MM.1S (cell line): ENCODE measurements at regions not wholly inside any gene's neighbourhood (a gene's known extent, or its start where the extent isn't known, plus 50 kb on each side); places are given as distances from the start of the nearest gene placed in this dataset.

Source experiments
- DNase-seq: peaks from one replicate; pipeline ENCODE4 v3.0.0-alpha.2; 2015
- H2AFZ ChIP-seq: fragments of 300-600 bp; sonication (generic); 2 replicates; pipeline ENCODE4 v1.6.0; 2016; ENCODE audit warnings: antibody characterized with exemption, low read length
- H3F3A ChIP-seq: fragments of 300-600 bp; sonication (generic); 2 replicates; pipeline ENCODE4 v1.6.1; 2016; ENCODE audit warnings: mild to moderate bottlenecking, antibody characterized with exemption, low read length, moderate library complexity, mixed read lengths; ENCODE audit not compliant: insufficient read depth
- H3K27ac ChIP-seq: fragments of 300-600 bp; sonication (generic); 2 replicates; pipeline ENCODE4 v1.5.1; 2016; ENCODE audit warnings: mild to moderate bottlenecking, low read length
- H3K27me3 ChIP-seq: fragments of 300-600 bp; sonication (generic); replicated peaks from 2 replicates; pipeline ENCODE4 v1.6.0; 2016; ENCODE audit warnings: low read length; ENCODE audit not compliant: insufficient read depth
- H3K36me3 ChIP-seq: fragments of 300-600 bp; sonication (generic); replicated peaks from 2 replicates; pipeline ENCODE4 v1.6.1; 2016; ENCODE audit warnings: mild to moderate bottlenecking, low read length, mixed read lengths; ENCODE audit not compliant: insufficient read depth
- H3K4me1 ChIP-seq: fragments of 300-600 bp; sonication (generic); 2 replicates; pipeline ENCODE4 v1.6.1; 2016; ENCODE audit warnings: low read length, mixed read lengths
- H3K4me2 ChIP-seq: fragments of 300-600 bp; sonication (generic); 2 replicates; pipeline ENCODE4 v1.6.0; 2016; ENCODE audit warnings: low read depth, low read length
- H3K4me3 ChIP-seq: fragments of 300-600 bp; sonication (generic); 2 replicates; pipeline ENCODE4 v1.5.1; 2016; ENCODE audit warnings: low read length, mixed read lengths
- H3K79me2 ChIP-seq: fragments of 300-600 bp; sonication (generic); 2 replicates; pipeline ENCODE4 v1.6.1; 2016; ENCODE audit warnings: mixed run types, low read length, mixed read lengths
- H3K9ac ChIP-seq: fragments of 300-600 bp; sonication (generic); 2 replicates; pipeline ENCODE4 v1.6.1; 2016; ENCODE audit warnings: low read length, mixed read lengths
- H3K9me2 ChIP-seq: fragments of 300-600 bp; sonication (generic); replicated peaks from 2 replicates; pipeline ENCODE4 v1.6.1; 2016; ENCODE audit warnings: mild to moderate bottlenecking, low read length, mixed read lengths; ENCODE audit not compliant: insufficient read depth
- H3K9me3 ChIP-seq: fragments of 300-600 bp; sonication (generic); replicated peaks from 2 replicates; pipeline ENCODE4 v1.6.1; 2016; ENCODE audit warnings: mild to moderate bottlenecking, low read length, mixed read lengths; ENCODE audit not compliant: insufficient read depth
- H4K20me1 ChIP-seq: fragments of 300-600 bp; sonication (generic); 2 replicates; pipeline ENCODE4 v1.6.1; 2016; ENCODE audit warnings: mild to moderate bottlenecking, low read length, moderate library complexity, mixed read lengths; ENCODE audit not compliant: insufficient read depth
- EZH2 ChIP-seq: fragments of 300-600 bp; sonication (generic); optimal IDR thresholded peaks from 2 replicates; pipeline ENCODE3; 2017; ENCODE audit warnings: low read depth, mild to moderate bottlenecking, antibody characterized with exemption, low read length, mixed read lengths
- EZH2phosphoT487 ChIP-seq: fragments of 300-600 bp; sonication (generic); IDR thresholded peaks from 2 replicates; pipeline ENCODE4 v1.6.1; 2018; ENCODE audit warnings: antibody characterized with exemption, low read length
- TF ChIP-seq, protein P1 (sequence below): fragments of 300-600 bp; sonication (generic); IDR thresholded peaks from 2 replicates; pipeline ENCODE4 v1.5.1; 2016; ENCODE audit warnings: antibody characterized with exemption, low read length, mixed read lengths

DNA sequence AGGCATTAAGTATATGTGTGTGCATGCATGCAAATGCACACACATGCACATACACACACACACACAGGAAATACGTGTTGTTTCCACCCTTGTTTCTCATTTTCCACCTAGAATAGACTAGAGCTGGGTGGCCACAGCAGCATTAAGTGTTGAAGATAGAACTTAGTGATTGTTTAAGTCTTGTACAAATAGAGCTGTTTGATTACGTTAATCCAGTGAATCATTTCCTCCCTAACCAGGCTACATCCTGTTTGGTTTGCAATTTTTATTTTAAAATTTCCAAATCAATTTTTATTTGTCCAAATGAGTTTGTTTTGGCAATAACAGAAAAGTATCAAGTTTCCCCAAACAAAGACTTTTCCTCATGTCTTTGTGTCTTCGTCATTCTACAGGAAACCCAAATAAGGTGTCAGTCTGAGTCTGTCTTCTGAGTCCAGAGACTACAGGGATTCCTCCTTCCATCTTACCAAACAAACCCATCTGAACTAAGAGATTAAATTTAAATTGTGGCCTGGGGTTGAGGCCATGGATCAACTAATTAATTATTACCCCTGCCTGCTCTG, 74.6 kb upstream of the GALNT5 start:
- H3K4me2 ChIP-seq, result no peak overlapping the region
- H4K20me1 ChIP-seq, result no peaks in the 10 kb centered on the region
- no peaks in the 10 kb centered on the region for H3K27me3 ChIP-seq
- TF ChIP-seq EZH2 (no peak), EZH2phosphoT487 (no peak)
- TF ChIP-seq, protein P1, sequence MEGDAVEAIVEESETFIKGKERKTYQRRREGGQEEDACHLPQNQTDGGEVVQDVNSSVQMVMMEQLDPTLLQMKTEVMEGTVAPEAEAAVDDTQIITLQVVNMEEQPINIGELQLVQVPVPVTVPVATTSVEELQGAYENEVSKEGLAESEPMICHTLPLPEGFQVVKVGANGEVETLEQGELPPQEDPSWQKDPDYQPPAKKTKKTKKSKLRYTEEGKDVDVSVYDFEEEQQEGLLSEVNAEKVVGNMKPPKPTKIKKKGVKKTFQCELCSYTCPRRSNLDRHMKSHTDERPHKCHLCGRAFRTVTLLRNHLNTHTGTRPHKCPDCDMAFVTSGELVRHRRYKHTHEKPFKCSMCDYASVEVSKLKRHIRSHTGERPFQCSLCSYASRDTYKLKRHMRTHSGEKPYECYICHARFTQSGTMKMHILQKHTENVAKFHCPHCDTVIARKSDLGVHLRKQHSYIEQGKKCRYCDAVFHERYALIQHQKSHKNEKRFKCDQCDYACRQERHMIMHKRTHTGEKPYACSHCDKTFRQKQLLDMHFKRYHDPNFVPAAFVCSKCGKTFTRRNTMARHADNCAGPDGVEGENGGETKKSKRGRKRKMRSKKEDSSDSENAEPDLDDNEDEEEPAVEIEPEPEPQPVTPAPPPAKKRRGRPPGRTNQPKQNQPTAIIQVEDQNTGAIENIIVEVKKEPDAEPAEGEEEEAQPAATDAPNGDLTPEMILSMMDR, result no peak
- no peak overlapping the region for H3K9ac ChIP-seq
- H3K9me3 ChIP-seq, result no peaks in the 10 kb centered on the region
- no peak overlapping the region for H3K4me3 ChIP-seq
- no peaks in the 10 kb centered on the region for H3F3A ChIP-seq
- DNase-seq, result no peak
- H2AFZ ChIP-seq, result no peak overlapping the region
- H3K9me2 ChIP-seq, result no peaks in the 10 kb centered on the region
- no peaks in the 10 kb centered on the region for H3K79me2 ChIP-seq
- no peaks in the 10 kb centered on the region for H3K36me3 ChIP-seq
- no peaks in the 10 kb centered on the region for H3K4me1 ChIP-seq
- no peak overlapping the region for H3K27ac ChIP-seq

DNA sequence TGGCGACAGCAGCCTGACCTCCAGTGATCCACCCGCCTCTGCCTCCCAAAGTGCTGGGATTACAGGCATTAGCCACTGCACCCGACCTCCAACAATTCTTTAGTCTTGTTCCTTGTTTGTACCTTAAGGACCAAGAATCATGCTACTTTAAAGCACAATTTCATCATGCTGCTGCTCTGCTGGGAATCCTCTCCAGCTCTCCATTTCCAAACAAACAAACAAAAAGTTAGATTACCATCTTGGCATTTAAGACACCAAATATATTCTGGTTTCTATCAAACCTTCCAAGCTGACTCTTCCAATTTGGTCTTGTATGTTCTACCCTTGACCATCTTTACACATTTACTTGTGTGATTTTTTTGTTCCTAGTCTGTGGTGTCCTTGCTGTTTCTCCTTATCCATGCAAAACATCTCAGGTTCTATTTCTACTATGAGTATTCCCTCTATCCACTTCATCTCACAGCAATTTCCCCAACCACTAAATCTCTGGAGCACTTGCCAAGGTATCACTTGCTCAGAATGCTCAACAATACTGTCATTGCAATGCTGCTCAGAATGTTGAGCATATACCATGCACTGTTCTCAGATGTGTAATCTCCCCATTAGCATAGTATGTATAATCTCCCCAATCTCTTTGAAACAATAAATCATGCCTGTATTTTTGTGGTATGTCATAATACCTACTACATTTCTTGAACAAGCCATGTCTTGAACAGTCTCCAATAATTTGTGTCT, 73.2 kb upstream of the GALNT5 start:
- Histone ChIP-seq H3F3A (0 out of 2 replicates have a peak, but pooled peaks cover under 1% of the 10 kb centered on the region), H3K36me3 (no peaks in the 10 kb centered on the region), H2AFZ (no peak overlapping the region), H3K27ac (no peak overlapping the region), H3K27me3 (no peaks in the 10 kb centered on the region), H3K4me2 (no peak overlapping the region), H3K4me1 (peaks cover 4% of the 10 kb centered on the region), H3K9me3 (no peaks in the 10 kb centered on the region), H4K20me1 (no peaks in the 10 kb centered on the region), H3K9me2 (no peaks in the 10 kb centered on the region), H3K79me2 (no peaks in the 10 kb centered on the region), H3K9ac (no peak overlapping the region), H3K4me3 (no peak overlapping the region)
- TF ChIP-seq, protein P1, result no peak
- TF ChIP-seq EZH2phosphoT487 (no peak), EZH2 (no peak)
- no peak for DNase-seq

DNA sequence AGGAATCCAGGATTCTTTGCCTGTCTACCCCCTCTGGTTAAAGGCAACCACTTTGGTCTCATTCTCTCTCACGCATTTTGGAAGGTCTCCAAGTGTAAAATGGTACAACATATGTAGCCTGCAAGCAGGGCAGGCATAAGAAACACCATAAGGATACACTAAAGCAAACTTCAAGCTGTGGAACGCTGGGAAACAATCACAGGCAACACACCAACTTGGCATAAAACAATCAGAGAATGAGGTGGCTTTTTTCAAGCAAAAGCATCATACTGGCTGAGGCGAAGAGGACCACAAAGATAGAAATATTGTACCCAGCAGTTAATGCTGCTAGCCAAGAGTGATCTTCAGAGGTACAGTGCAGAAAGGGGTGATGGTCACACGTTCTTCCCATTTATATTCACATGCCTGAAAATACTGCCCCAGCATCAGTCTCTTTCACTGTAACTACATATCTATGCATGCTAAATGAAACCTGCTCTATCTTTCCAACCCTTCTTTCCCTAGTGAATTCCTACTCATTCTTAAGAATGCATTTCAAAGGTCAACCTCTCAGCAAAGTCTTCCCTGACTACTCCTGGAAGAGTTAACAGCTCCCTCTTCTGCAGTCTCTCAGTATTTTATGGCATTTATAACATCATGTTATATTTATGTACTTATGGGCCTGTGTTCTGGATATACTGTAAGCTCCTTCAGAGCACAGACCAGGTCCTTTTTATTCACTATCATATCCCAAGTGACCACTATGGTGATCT, 71.9 kb upstream of the GALNT5 start:
- Histone ChIP-seq H2AFZ (no peak overlapping the region), H3K79me2 (no peaks in the 10 kb centered on the region), H3K27ac (no peak overlapping the region), H3K4me1 (peaks cover 13% of the 10 kb centered on the region), H3F3A (peaks cover 7% of the 10 kb centered on the region), H3K27me3 (no peaks in the 10 kb centered on the region), H3K36me3 (no peaks in the 10 kb centered on the region), H3K9me2 (no peaks in the 10 kb centered on the region), H3K9ac (no peak overlapping the region), H4K20me1 (no peaks in the 10 kb centered on the region), H3K9me3 (no peaks in the 10 kb centered on the region), H3K4me3 (no peak overlapping the region), H3K4me2 (no peak overlapping the region)
- DNase-seq, result no peak
- TF ChIP-seq, protein P1, result no peak
- TF ChIP-seq EZH2phosphoT487, result no peak
- TF ChIP-seq EZH2, result no peak
